Fibroblast of skin of left biceps (primary cell): ENCODE measurements at regions not wholly inside any gene's neighbourhood (a gene's known extent, or its start where the extent isn't known, plus 50 kb on each side); places are given as distances from the start of the nearest gene placed in this dataset.

ENCODE experiments used
- DNase-seq, 2 experiments: peaks; one replicate each; pipeline ENCODE4 v3.0.0-alpha.2; 2013; ENCODE audit warnings: low read depth in 2 of 2

DNA sequence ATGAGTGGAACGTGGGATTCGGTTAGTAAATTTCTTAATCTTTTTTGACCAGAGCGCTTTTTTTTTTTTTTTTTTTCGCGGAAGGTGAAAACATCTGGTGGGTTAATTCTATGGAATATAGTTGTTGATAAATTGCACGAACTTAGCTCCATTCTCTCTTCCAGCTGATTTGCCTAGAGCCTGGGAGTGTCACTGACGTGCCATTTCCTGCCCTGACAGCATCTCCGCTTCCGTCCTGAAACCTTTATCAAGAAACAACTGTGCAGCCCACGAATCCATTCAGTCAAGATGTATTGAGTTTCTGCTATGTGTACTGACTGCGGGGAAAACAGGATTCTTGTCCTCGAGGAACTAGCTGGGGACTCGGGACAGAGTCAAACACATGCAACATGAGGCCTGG, 59.5 kb upstream of the TGM3 start:
- DNase-seq = no peak

DNA sequence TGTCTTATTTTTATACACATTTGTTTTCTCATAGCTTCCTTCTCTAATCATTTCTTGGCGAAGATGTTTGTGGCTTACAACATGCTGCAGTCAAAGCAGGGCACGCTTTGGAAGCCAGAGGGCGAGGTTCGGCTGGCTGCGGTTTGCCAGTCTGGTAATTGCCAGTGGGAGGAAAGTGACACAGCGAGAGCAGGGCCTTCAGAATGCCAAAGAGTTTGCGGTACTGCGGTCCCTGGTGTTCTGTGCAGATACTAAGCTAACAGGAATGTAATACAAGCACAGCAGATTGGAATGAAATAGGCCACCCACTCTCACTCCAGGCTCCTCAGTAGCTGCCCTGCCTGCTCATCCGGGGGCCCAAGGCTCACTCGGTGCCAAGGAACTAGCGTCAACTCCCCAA, 58.7 kb upstream of the TGM3 start:
- DNase-seq = peak; percentile 89 to 91

DNA sequence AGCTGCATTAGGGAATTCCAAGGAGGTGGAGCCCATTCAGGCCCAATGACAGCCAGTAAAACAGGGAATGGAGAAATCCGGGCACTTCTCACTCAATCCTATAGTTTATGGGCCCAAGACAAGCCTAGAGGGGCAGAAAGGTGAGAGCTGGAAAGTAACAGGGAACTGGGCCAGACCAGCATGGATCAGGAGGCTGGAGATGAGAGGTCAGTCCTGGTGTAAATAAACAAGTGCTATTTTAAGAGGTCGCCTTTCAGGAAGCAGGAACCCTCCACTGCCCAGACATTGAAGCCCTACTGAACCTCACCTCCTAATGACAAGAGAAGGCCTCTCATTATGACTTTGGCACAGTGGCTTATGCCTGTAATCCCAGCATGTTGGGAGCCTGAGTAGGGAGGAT, 57.2 kb upstream of the TGM3 start:
- no peak for DNase-seq

DNA sequence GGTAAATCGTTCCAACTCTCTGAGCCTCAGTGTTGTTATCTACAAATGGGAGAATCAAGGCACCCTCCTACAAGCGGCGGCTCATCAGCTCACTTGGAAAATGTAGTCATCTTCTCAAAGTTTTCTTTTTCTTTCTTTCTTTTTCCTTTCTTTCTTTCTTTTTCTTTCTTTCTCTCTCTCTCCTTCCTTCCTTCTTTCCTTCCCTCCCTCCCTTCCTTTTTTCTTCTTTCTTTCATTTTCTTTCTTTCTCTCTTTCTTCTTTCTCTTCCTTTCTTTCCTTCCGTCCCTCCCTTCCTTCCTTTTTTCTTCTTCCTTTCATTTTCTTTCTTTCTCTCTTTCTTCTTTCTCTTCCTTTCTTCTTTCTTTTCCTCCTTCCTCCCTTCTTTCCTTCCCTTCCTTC, 55.0 kb upstream of the TGM3 start:
- DNase-seq = no peak

DNA sequence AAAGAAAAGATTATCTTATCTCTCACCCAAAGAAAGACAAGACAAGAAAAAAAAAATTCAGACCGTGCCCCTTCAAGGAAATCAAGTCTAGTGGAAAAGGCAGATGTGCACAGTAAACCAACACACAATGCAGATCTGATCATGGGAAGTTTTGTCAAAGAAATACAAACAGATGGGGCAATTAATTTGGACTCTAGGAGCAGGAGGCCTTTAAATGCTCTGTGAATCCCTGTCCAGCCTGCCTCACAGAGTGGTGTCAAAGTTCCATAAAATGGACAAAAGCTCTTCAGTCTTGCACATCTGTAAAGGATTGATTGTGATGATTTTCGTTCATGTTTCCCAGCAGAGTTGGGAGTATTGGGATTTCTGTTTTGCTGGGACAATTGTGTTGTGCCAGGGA, 53.1 kb upstream of the TGM3 start:
- no peak for DNase-seq

DNA sequence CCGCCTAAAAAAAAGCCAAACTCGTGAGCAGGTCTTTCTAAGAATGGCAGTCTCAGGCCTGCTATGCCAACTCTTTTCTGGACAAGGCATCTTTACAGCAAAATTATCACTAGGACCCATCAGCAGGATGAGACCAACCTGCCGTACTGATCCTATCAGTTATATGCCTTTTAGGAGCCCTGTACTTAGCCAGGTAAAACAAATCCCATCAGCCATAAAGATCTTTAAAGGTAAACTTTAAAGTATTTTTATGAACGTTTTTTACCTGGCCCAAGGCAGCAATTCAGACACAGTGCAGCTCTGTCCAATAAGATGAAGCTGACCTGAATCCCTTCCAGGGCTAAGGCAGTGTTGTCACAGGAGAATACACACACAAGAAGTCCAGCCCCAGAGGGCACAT, 51.3 kb upstream of the TGM3 start:
- no peak for DNase-seq

DNA sequence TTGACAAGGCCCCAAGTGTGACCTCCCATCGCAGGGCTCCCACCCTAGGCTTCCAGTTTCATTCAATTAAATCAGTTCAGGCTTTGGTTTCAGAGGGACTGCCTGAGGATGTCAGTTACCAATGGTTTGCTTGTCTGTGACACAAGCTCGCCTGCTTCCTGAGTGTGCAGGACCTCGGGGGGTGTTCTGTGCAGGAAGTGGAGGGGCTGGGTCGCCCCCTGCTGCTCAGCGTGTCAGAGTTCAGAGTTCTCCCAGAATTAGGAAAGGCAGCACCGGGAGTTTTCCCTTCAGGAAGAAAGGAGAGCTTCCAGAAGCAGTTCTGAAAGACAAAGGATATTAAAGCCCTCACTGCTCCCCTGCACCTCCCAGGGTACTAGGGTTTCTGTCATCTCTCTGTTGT, 50.8 kb upstream of the TGM3 start:
- no peak for DNase-seq

DNA sequence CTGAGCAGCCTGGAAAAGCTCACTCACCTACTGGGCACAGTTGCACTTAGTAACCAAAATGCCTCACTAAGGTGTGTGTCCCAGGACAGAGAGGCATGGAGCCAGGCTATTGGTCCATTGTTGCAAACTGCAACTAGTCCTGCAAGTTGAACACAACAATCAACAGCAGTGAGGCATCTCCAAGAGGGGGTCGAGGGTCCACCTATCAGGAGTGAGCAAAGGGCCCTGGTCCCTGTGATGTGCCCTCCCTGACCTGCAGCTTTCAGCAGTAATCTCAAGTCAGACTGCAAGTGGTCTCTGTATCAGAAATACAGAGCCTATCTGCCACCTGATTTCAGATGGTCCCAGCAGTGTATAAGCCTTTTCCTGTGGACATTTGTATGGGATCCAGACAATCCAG, 50.2 kb upstream of the TGM3 start:
- DNase-seq = no peak
